Panc1 (cell line): ENCODE measurements at regions not wholly inside any gene's neighbourhood (a gene's known extent, or its start where the extent isn't known, plus 50 kb on each side); places are given as distances from the start of the nearest gene placed in this dataset.

ENCODE experiments used
- ATAC-seq: fragments of 200-7000 bp; cut with Tn5 transposase; 2 replicates; pipeline ENCODE4 v1.9.1; 2020; ENCODE audit warnings: mild to moderate bottlenecking, moderate library complexity
- BruUV-seq: library from RNA; stranded (reverse); fragments of 400-500 nt; replicated peaks from 2 replicates; lab custom pipeline; 2021; lab: Mats Ljungman, UMichigan
- CTCF ChIA-PET: fragments of 300-600 bp; sonication (Branson Sonifier 250); formaldehyde crosslinking; loops from one replicate; lab custom pipeline; 2022; ENCODE audit warnings: antibody characterized with exemption; lab: Charles Lee
- POLR2A ChIA-PET: fragments of 300-600 bp; sonication (Branson Sonifier 250); formaldehyde crosslinking; loops from one replicate; lab custom pipeline; 2022; ENCODE audit warnings: antibody characterized with exemption; lab: Charles Lee
- DNase-seq: peaks from one replicate; pipeline ENCODE4 v3.0.0-alpha.2; 2010; ENCODE audit warnings: low read depth, low spot score
- H3K27ac ChIP-seq: 2 replicates; pipeline ENCODE4 v1.5.1; 2011; ENCODE audit warnings: mild to moderate bottlenecking, low read length, inconsistent platforms
- H3K27me3 ChIP-seq: fragments of 200-500 bp; sonication (Bioruptor generic); 2 replicates; pipeline ENCODE4 v1.6.0; 2014; ENCODE audit warnings: low read length, inconsistent platforms; ENCODE audit not compliant: control insufficient read depth, insufficient read depth
- H3K36me3 ChIP-seq: fragments of 200-500 bp; sonication (Bioruptor generic); 2 replicates; pipeline ENCODE4 v1.5.1; 2014; ENCODE audit warnings: inconsistent platforms, mild to moderate bottlenecking, low read length, moderate library complexity; ENCODE audit not compliant: control insufficient read depth, insufficient read depth
- H3K4me1 ChIP-seq: 2 replicates; pipeline ENCODE4 v1.5.1; 2011; ENCODE audit warnings: inconsistent platforms, mild to moderate bottlenecking, low read length, moderate library complexity; ENCODE audit not compliant: control insufficient read depth, insufficient read depth
- H3K4me3 ChIP-seq, 2 experiments: 2 replicates each; pipeline ENCODE4 v1.5.1; 2011 to 2012; ENCODE audit warnings: low read depth in 2 of 2, low read length in 2 of 2, mild to moderate bottlenecking in 2 of 2, inconsistent platforms in 1 of 2, moderate library complexity in 1 of 2
- H3K9me3 ChIP-seq: fragments of 200-500 bp; sonication (Bioruptor generic); 2 replicates; pipeline ENCODE4 v1.5.1; 2014; ENCODE audit warnings: low read depth, mild to moderate bottlenecking, inconsistent platforms, low read length, moderate library complexity; ENCODE audit not compliant: control insufficient read depth, insufficient read depth
- CTCF ChIP-seq: fragments of 450-650 bp; IDR thresholded peaks from 2 replicates; pipeline ENCODE4 v1.5.1; 2017; ENCODE audit warnings: mild to moderate bottlenecking
- POLR2AphosphoS5 ChIP-seq: IDR thresholded peaks from 2 replicates; pipeline ENCODE4 v1.6.1; 2012; ENCODE audit warnings: mild to moderate bottlenecking, low read depth, low read length, moderate library complexity
- REST ChIP-seq, 2 experiments: IDR thresholded peaks; 2 replicates each; pipeline ENCODE4 v1.6.1; 2011 to 2012; ENCODE audit warnings: low read depth in 2 of 2, control low read depth in 1 of 2, low read length in 1 of 2, mild to moderate bottlenecking in 1 of 2, moderate library complexity in 1 of 2; ENCODE audit not compliant: insufficient read depth in 1 of 2
- SIN3A ChIP-seq: IDR thresholded peaks from 2 replicates; pipeline ENCODE4 v1.6.1; 2012; ENCODE audit warnings: low read depth, mild to moderate bottlenecking, low read length, moderate library complexity, borderline replicate concordance; ENCODE audit not compliant: insufficient read depth
- TCF7L2 ChIP-seq: IDR thresholded peaks from 2 replicates; pipeline ENCODE4 v1.6.1; 2011; ENCODE audit warnings: mild to moderate bottlenecking, low read depth, low read length, inconsistent platforms
- in situ Hi-C: cut with HindIII; loops from 2 replicates; pipeline ENCODE4 v1.10.0; 2016; ENCODE audit warnings: low sequenced_read_pairs, low pct_unique_long_range_greater_than_20kb
- intact Hi-C: fragments of 100-400 bp; cut with micrococcal nuclease; formaldehyde crosslinking; loops from one replicate; pipeline ENCODE4 v1.10.0; 2022; ENCODE audit not compliant: unreplicated experiment

GRCh38 chr10:8527773-8528172 is 473.3 kb downstream of the GATA3 start:
- no peaks in the 10 kb centered on the region for H3K9me3 ChIP-seq
- in situ Hi-C loops (no loop called here), intact Hi-C loops (no loop called here)
- ATAC-seq (no peak), DNase-seq (no peak)
- ChIA-PET CTCF (no interaction called here), POLR2A (no interaction called here)
- H3K27ac ChIP-seq: no peak overlapping the region
- H3K4me1 ChIP-seq: no peaks in the 10 kb centered on the region
- no peaks in the 10 kb centered on the region for H3K36me3 ChIP-seq
- H3K4me3 ChIP-seq: no peak overlapping the region
- TF ChIP-seq CTCF (no peak), TCF7L2 (no peak)
- BruUV-seq: no TSS peak
- H3K27me3 ChIP-seq: no peaks in the 10 kb centered on the region

- Histone ChIP-seq H3K36me3 (no peaks in the 10 kb centered on the region), H3K9me3 (no peaks in the 10 kb centered on the region), H3K4me1 (no peaks in the 10 kb centered on the region), H3K27me3 (no peaks in the 10 kb centered on the region), H3K4me3 (no peak overlapping the region), H3K27ac (no peak overlapping the region)
- ATAC-seq: no peak
- no peak for TF ChIP-seq REST (IDR thresholded peaks at IDR 0.05; ENCODE audit: insufficient read depth in 1 of 2, low read depth in 2 of 2, low read length in 1 of 2)
- TF ChIP-seq CTCF: no peak
- TF ChIP-seq POLR2AphosphoS5: no peak
- no peak for TF ChIP-seq TCF7L2
- TF ChIP-seq SIN3A: no peak
- intact Hi-C loops: no loop called here
- in situ Hi-C loops: no loop called here
- BruUV-seq: no TSS peak
- no peak for DNase-seq
- CTCF ChIA-PET: no interaction called here
- POLR2A ChIA-PET: no interaction called here
Measured at GRCh38 chr10:8531116-8531515, 476.6 kb downstream of the GATA3 start.

GRCh38 chr10:8532647-8533046 is 478.2 kb downstream of the GATA3 start:
- ATAC-seq (no peak), DNase-seq (no peak)
- TF ChIP-seq POLR2AphosphoS5: no peak
- TF ChIP-seq TCF7L2: no peak
- no peak for TF ChIP-seq SIN3A
- no peak for TF ChIP-seq CTCF
- TF ChIP-seq REST (IDR thresholded peaks at IDR 0.05; ENCODE audit: insufficient read depth in 1 of 2, low read depth in 2 of 2, low read length in 1 of 2): no peak
- Histone ChIP-seq H3K36me3 (no peaks in the 10 kb centered on the region), H3K9me3 (no peaks in the 10 kb centered on the region), H3K4me3 (no peak overlapping the region), H3K4me1 (no peaks in the 10 kb centered on the region), H3K27ac (no peak overlapping the region), H3K27me3 (no peaks in the 10 kb centered on the region)
- no TSS peak for BruUV-seq
- in situ Hi-C loops: no loop called here
- POLR2A ChIA-PET: no interaction called here
- intact Hi-C loops: no loop called here
- CTCF ChIA-PET: no interaction called here
